Loucy (cell line): ENCODE measurements at regions not wholly inside any gene's neighbourhood (a gene's known extent, or its start where the extent isn't known, plus 50 kb on each side); places are given as distances from the start of the nearest gene placed in this dataset.

Experiments
- H2AFZ ChIP-seq: fragments of 200-600 bp; sonication (generic); 2 replicates; pipeline ENCODE4 v1.6.0; 2016; ENCODE audit warnings: antibody characterized with exemption, mild to moderate bottlenecking, low read length, moderate library complexity
- H3F3A ChIP-seq: fragments of 200-600 bp; 2 replicates; pipeline ENCODE4 v1.6.0; 2016; ENCODE audit warnings: antibody characterized with exemption, low read depth, mild to moderate bottlenecking
- H3K27me3 ChIP-seq: fragments of 200-600 bp; sonication (generic); 2 replicates; pipeline ENCODE4 v1.6.1; 2014; ENCODE audit warnings: low read length, mild to moderate bottlenecking; ENCODE audit not compliant: insufficient read depth, poor library complexity, severe bottlenecking
- H3K36me3 ChIP-seq: fragments of 200-600 bp; sonication (generic); 2 replicates; pipeline ENCODE4 v1.6.1; 2016; ENCODE audit warnings: low read length; ENCODE audit not compliant: insufficient read depth
- H3K4me1 ChIP-seq: fragments of 200-600 bp; sonication (generic); 2 replicates; pipeline ENCODE4 v1.5.1; 2014; ENCODE audit warnings: low read length, mild to moderate bottlenecking; ENCODE audit not compliant: insufficient read depth, poor library complexity, severe bottlenecking
- H3K4me2 ChIP-seq: fragments of 200-600 bp; sonication (generic); 2 replicates; pipeline ENCODE4 v1.6.0; 2014; ENCODE audit warnings: antibody characterized with exemption, low read length, low read depth, mild to moderate bottlenecking; ENCODE audit not compliant: poor library complexity, severe bottlenecking
- H3K4me3 ChIP-seq: fragments of 200-600 bp; sonication (generic); 2 replicates; pipeline ENCODE4 v1.5.1; 2014; ENCODE audit warnings: low read length, mild to moderate bottlenecking, mixed read lengths; ENCODE audit not compliant: poor library complexity, severe bottlenecking
- H3K79me2 ChIP-seq: fragments of 200-600 bp; sonication (generic); 2 replicates; pipeline ENCODE4 v1.6.1; 2014; ENCODE audit warnings: low read length; ENCODE audit not compliant: insufficient read depth
- H3K9ac ChIP-seq: fragments of 200-600 bp; sonication (generic); 2 replicates; pipeline ENCODE4 v1.6.0; 2014; ENCODE audit warnings: mild to moderate bottlenecking, low read depth, low read length, moderate library complexity; ENCODE audit not compliant: poor library complexity, severe bottlenecking
- H3K9me2 ChIP-seq: fragments of 200-600 bp; sonication (generic); replicated peaks from 2 replicates; pipeline ENCODE4 v1.6.1; 2016; ENCODE audit warnings: low read depth, low read length, mixed read lengths
- H3K9me3 ChIP-seq: fragments of 200-600 bp; sonication (generic); 2 replicates; pipeline ENCODE4 v1.6.1; 2014; ENCODE audit warnings: mild to moderate bottlenecking, antibody characterized with exemption, low read length, low read depth; ENCODE audit not compliant: insufficient read depth
- H4K20me1 ChIP-seq: fragments of 200-600 bp; sonication (generic); 2 replicates; pipeline ENCODE4 v1.6.0; 2014; ENCODE audit warnings: antibody characterized with exemption, low read length, mild to moderate bottlenecking; ENCODE audit not compliant: insufficient read depth, poor library complexity, severe bottlenecking
- CTCF ChIP-seq: fragments of 200-600 bp; sonication (generic); conservative IDR thresholded peaks from 2 replicates; pipeline ENCODE4 v1.5.1; 2014; ENCODE audit warnings: mild to moderate bottlenecking, antibody characterized with exemption, low read length
- EZH2phosphoT487 ChIP-seq: fragments of 200-600 bp; IDR thresholded peaks from 2 replicates; pipeline ENCODE4 v1.6.1; 2018; ENCODE audit warnings: antibody characterized with exemption, mild to moderate bottlenecking, moderate library complexity, borderline replicate concordance

GRCh38 chr3:105093371-105094252 is 273.1 kb upstream of the ALCAM start:
- no peak overlapping the region for H3K4me3 ChIP-seq
- no peaks in the 10 kb centered on the region for H3K4me1 ChIP-seq
- no peak overlapping the region for H3K4me2 ChIP-seq
- no peaks in the 10 kb centered on the region for H3K9me2 ChIP-seq
- H3K36me3 ChIP-seq: no peaks in the 10 kb centered on the region
- H3K79me2 ChIP-seq: no peaks in the 10 kb centered on the region
- H2AFZ ChIP-seq: no peak overlapping the region
- H3K9ac ChIP-seq: no peak overlapping the region
- H3K9me3 ChIP-seq: no peaks in the 10 kb centered on the region
- TF ChIP-seq EZH2phosphoT487: no peak
- no peak for TF ChIP-seq CTCF
- H4K20me1 ChIP-seq: no peaks in the 10 kb centered on the region
- no peaks in the 10 kb centered on the region for H3F3A ChIP-seq
- H3K27me3 ChIP-seq: no peaks in the 10 kb centered on the region

DNA sequence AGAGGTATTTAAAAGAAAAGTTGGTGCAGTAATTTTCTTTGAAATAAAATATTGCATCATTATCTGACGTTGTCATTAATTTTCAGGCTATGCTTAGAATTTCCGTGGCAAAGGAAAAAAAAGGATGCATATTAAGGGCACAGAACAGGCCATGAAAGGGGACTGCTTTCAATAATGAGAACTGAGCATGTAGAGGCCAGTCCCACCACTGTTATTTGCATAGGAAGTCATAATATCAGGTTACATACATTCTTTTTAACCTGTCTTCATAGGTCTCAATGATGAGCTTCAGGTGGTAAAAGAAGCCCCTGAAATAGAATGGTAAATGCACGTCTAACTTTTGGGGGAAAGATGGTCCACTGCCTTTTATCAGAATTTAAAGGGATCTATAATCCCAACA is 272.1 kb upstream of the ALCAM start:
- no peaks in the 10 kb centered on the region for H3K79me2 ChIP-seq
- no peaks in the 10 kb centered on the region for H3K9me2 ChIP-seq
- H3K27me3 ChIP-seq: no peaks in the 10 kb centered on the region
- no peak overlapping the region for H3K4me3 ChIP-seq
- H3K36me3 ChIP-seq: no peaks in the 10 kb centered on the region
- H3K4me2 ChIP-seq: no peak overlapping the region
- H4K20me1 ChIP-seq: no peaks in the 10 kb centered on the region
- H2AFZ ChIP-seq: no peak overlapping the region
- H3K9ac ChIP-seq: no peak overlapping the region
- no peaks in the 10 kb centered on the region for H3K4me1 ChIP-seq
- H3K9me3 ChIP-seq: no peaks in the 10 kb centered on the region
- H3F3A ChIP-seq: no peaks in the 10 kb centered on the region
- TF ChIP-seq CTCF: no peak
- no peak for TF ChIP-seq EZH2phosphoT487

DNA sequence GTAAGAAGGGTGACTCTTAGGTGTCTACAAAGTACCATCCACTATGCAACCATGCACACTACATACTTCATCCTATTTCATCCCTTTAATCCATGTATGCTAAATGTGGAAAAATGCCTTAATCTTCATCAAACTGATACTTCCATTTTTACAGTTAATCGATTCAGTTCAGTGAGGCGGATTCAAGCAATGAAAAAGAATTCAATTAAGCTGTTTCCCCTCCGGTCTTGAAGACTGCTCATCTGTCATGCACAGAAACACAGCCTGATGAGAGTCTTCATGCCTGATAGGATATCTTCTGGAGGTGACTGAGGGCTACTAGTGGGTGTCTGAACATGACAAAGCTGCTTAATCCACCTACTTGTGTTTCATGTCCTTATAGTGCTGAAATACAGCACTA is 270.6 kb upstream of the ALCAM start:
- Histone ChIP-seq H4K20me1 (no peaks in the 10 kb centered on the region), H3K9ac (no peak overlapping the region), H3K4me2 (no peak overlapping the region), H3K27me3 (no peaks in the 10 kb centered on the region), H3K36me3 (no peaks in the 10 kb centered on the region), H3K9me2 (no peaks in the 10 kb centered on the region), H3F3A (no peaks in the 10 kb centered on the region), H3K4me3 (no peak overlapping the region), H3K79me2 (no peaks in the 10 kb centered on the region), H3K4me1 (no peaks in the 10 kb centered on the region), H3K9me3 (no peaks in the 10 kb centered on the region), H2AFZ (no peak overlapping the region)
- no peak for TF ChIP-seq EZH2phosphoT487
- no peak for TF ChIP-seq CTCF
